ENCODE measurements at regions not wholly inside any gene's neighbourhood (a gene's known extent, or its start where the extent isn't known, plus 50 kb on each side); places are given as distances from the start of the nearest gene placed in this dataset.

DNA sequence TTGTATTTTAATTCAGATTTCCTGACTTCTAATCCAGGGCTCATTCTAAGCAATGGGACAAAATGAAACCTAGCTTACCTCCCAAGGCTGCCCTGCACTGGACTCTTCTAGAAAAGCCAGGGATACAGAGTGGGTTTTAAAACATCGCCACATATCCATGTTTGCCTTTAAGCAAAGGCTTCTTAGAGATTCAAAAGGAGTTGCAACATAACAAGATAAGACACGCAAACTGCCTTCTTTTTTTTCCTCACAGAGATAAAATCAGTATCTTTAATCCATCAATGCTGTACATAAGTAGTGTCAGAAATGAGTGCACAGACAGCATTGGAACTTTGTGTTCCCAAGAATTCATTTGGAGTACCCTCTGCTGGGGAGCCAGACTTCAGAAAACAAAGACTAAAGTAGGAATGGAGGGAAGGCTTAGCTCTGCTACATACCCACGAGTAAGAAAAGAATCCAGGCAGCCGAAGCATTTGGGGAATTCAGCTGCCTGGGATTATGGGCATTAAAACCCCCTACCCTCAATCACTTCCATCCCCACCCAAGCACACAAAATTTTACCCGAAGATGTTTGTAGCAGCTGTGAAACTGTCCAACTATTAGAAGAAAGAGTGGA, 427.8 kb downstream of the ARL4A start:
- TF ChIP-seq ISL1 (CRISPR knock-in tag; IDR thresholded peaks at IDR 0.05) (no peak), ZNF565 (CRISPR knock-in tag; conservative IDR thresholded peaks at IDR 0.05; ENCODE audit: low read depth) (no peak), SNAI2 (CRISPR knock-in tag; IDR thresholded peaks at IDR 0.05) (no peak), TOX (CRISPR knock-in tag; IDR thresholded peaks at IDR 0.05; ENCODE audit: borderline replicate concordance) (no peak)
- TF ChIP-seq, protein P1, sequence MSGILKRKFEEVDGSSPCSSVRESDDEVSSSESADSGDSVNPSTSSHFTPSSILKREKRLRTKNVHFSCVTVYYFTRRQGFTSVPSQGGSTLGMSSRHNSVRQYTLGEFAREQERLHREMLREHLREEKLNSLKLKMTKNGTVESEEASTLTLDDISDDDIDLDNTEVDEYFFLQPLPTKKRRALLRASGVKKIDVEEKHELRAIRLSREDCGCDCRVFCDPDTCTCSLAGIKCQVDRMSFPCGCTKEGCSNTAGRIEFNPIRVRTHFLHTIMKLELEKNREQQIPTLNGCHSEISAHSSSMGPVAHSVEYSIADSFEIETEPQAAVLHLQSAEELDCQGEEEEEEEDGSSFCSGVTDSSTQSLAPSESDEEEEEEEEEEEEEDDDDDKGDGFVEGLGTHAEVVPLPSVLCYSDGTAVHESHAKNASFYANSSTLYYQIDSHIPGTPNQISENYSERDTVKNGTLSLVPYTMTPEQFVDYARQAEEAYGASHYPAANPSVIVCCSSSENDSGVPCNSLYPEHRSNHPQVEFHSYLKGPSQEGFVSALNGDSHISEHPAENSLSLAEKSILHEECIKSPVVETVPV (CRISPR knock-in tag; IDR thresholded peaks at IDR 0.05): no peak

All from SK-N-SH treated with all-trans-retinoic acid at 6 μM for 48 hours (cell line).